ENCODE measurements at regions not wholly inside any gene's neighbourhood (a gene's known extent, or its start where the extent isn't known, plus 50 kb on each side); places are given as distances from the start of the nearest gene placed in this dataset.

- TF ChIP-seq ZNF703 (CRISPR knock-in tag; IDR thresholded peaks at IDR 0.05; ENCODE audit: borderline replicate concordance), result no peak
- peak; percentile 25 for TF ChIP-seq ASH2L (IDR thresholded peaks at IDR 0.05; ENCODE audit: insufficient read length, low read depth, low read length)
- TF ChIP-seq KDM5B (CRISPR knock-in tag; IDR thresholded peaks at IDR 0.05; ENCODE audit: borderline replicate concordance), result no peak
- TF ChIP-seq TCF7 (IDR thresholded peaks at IDR 0.05; ENCODE audit: low read depth), result peak; percentile 61
- TF ChIP-seq SRSF9 (IDR thresholded peaks at IDR 0.05; ENCODE audit: borderline replicate concordance, insufficient read depth, low read depth, low read length, poor library complexity, severe bottlenecking), result no peak
- no peak for TF ChIP-seq ZSCAN12 (CRISPR knock-in tag; IDR thresholded peaks at IDR 0.05)
- no peak for TF ChIP-seq ZNF446 (CRISPR knock-in tag; IDR thresholded peaks at IDR 0.05)
- TF ChIP-seq ZNF205 (CRISPR knock-in tag; IDR thresholded peaks at IDR 0.05), result no peak
- no peak for TF ChIP-seq HCFC1 (IDR thresholded peaks at IDR 0.05; ENCODE audit: low read depth, low read length)
- no peak for TF ChIP-seq IKZF4 (CRISPR knock-in tag; IDR thresholded peaks at IDR 0.05; ENCODE audit: borderline replicate concordance, low read depth, not compliant biosample characterization)
- no peak for TF ChIP-seq ZNF367 (CRISPR knock-in tag; IDR thresholded peaks at IDR 0.05; ENCODE audit: borderline replicate concordance)
- TF ChIP-seq, protein P1, sequence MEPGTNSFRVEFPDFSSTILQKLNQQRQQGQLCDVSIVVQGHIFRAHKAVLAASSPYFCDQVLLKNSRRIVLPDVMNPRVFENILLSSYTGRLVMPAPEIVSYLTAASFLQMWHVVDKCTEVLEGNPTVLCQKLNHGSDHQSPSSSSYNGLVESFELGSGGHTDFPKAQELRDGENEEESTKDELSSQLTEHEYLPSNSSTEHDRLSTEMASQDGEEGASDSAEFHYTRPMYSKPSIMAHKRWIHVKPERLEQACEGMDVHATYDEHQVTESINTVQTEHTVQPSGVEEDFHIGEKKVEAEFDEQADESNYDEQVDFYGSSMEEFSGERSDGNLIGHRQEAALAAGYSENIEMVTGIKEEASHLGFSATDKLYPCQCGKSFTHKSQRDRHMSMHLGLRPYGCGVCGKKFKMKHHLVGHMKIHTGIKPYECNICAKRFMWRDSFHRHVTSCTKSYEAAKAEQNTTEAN (CRISPR knock-in tag; conservative IDR thresholded peaks at IDR 0.05), result no peak
- TF ChIP-seq NR0B2 (CRISPR knock-in tag; IDR thresholded peaks at IDR 0.05), result no peak
- peak in 1 of 2 experiments; percentile 33; a peak in 1 of 4 replicates for TF ChIP-seq EP300 (IDR thresholded peaks at IDR 0.05; ENCODE audit: low read depth in 2 of 2, low read length in 2 of 2)
- no peak for TF ChIP-seq EP300 (CRISPR knock-in tag; IDR thresholded peaks at IDR 0.05; ENCODE audit: borderline replicate concordance)
- TF ChIP-seq, protein P2, sequence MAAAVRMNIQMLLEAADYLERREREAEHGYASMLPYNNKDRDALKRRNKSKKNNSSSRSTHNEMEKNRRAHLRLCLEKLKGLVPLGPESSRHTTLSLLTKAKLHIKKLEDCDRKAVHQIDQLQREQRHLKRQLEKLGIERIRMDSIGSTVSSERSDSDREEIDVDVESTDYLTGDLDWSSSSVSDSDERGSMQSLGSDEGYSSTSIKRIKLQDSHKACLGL (CRISPR knock-in tag; IDR thresholded peaks at IDR 0.05), result no peak
- no peak for TF ChIP-seq ZNF883 (CRISPR knock-in tag; IDR thresholded peaks at IDR 0.05; ENCODE audit: not compliant biosample characterization)
- no peak for TF ChIP-seq ZBTB34 (CRISPR knock-in tag; IDR thresholded peaks at IDR 0.05)
- TF ChIP-seq RBAK (CRISPR knock-in tag; IDR thresholded peaks at IDR 0.05), result no peak
- TF ChIP-seq PAF1 (CRISPR knock-in tag; IDR thresholded peaks at IDR 0.05), result no peak
- 0 out of 2 replicates have a peak, but pooled peaks have one; percentile 13 for TF ChIP-seq HOXA9 (CRISPR knock-in tag; IDR thresholded peaks at IDR 0.05; ENCODE audit: borderline replicate concordance)
- no peak for TF ChIP-seq RXRB (CRISPR knock-in tag; IDR thresholded peaks at IDR 0.05; ENCODE audit: borderline replicate concordance)
- no peak for TF ChIP-seq SMAD9 (CRISPR knock-in tag; IDR thresholded peaks at IDR 0.05)
- TF ChIP-seq TIGD3 (CRISPR knock-in tag; IDR thresholded peaks at IDR 0.05; ENCODE audit: borderline replicate concordance), result no peak
- TF ChIP-seq FOXA3 (CRISPR knock-in tag; IDR thresholded peaks at IDR 0.05), result no peak
These were observed 89.3 kb downstream of the SPTSSA start (continued) for GRCh38 chr14:34372786-34373185.

Data from HepG2 (cell line).